H1 (cell line): ENCODE measurements at regions not wholly inside any gene's neighbourhood (a gene's known extent, or its start where the extent isn't known, plus 50 kb on each side); places are given as distances from the start of the nearest gene placed in this dataset.

Experiments
- CTCF ChIA-PET: fragments of 300-600 bp; sonication (Branson Sonifier 250); formaldehyde crosslinking; loops from one replicate; lab custom pipeline; 2021; ENCODE audit not compliant: partially characterized antibody; lab: Charles Lee
- POLR2A ChIA-PET: fragments of 300-600 bp; sonication (Branson Sonifier 250); formaldehyde crosslinking; loops from one replicate; lab custom pipeline; 2021; ENCODE audit warnings: inconsistent platforms; ENCODE audit not compliant: partially characterized antibody; lab: Charles Lee
- DNase-seq, 2 experiments: peaks; one replicate each; pipeline versions ENCODE4 v3.0.0 to v3.0.0-alpha.2; 2010 to 2022; ENCODE audit warnings: low spot score in 2 of 2, low read depth in 1 of 2, mixed read lengths in 1 of 2
- FAIRE-seq: peaks from 2 replicates; lab custom pipeline; 2011; peaks lifted over from hg19 to GRCh38; lab: Jason Lieb, UNC
- H2AFZ ChIP-seq: 2 replicates; pipeline ENCODE4 v1.8.1; 2012; ENCODE audit warnings: low read length, inconsistent platforms
- H2AK5ac ChIP-seq: 2 replicates; pipeline ENCODE4 v1.6.1; 2013; ENCODE audit warnings: low read depth, low read length
- H2BK120ac ChIP-seq: replicated peaks from 2 replicates; pipeline ENCODE3; 2013; ENCODE audit warnings: low read depth, low read length, inconsistent platforms
- H2BK12ac ChIP-seq: 2 replicates; pipeline ENCODE4 v1.6.1; 2013; ENCODE audit warnings: low read depth, low read length
- H2BK15ac ChIP-seq: 2 replicates; pipeline ENCODE4 v1.6.1; 2013; ENCODE audit warnings: low read length
- H2BK20ac ChIP-seq: 2 replicates; pipeline ENCODE4 v1.6.1; 2013; ENCODE audit warnings: low read length
- H2BK5ac ChIP-seq: 2 replicates; pipeline ENCODE4 v1.6.1; 2013; ENCODE audit warnings: low read depth, low read length
- H3K14ac ChIP-seq: 2 replicates; pipeline ENCODE4 v1.6.1; 2013; ENCODE audit warnings: inconsistent platforms; ENCODE audit not compliant: insufficient read length
- H3K18ac ChIP-seq: 2 replicates; pipeline ENCODE4 v1.6.1; 2013; ENCODE audit warnings: low read length; ENCODE audit errors: extremely low read depth
- H3K23ac ChIP-seq: 2 replicates; pipeline ENCODE4 v1.6.1; 2013; ENCODE audit warnings: inconsistent platforms; ENCODE audit not compliant: insufficient read length
- H3K23me2 ChIP-seq: 2 replicates; pipeline ENCODE4 v1.6.1; 2013; ENCODE audit warnings: low read depth, low read length
- H3K27ac ChIP-seq: 2 replicates; pipeline ENCODE4 v1.6.1; 2011; ENCODE audit warnings: low read depth, low read length, inconsistent platforms
- H3K27me3 ChIP-seq, 4 experiments: replicated peaks in 1 of 4; 1 replicate in 1 of 4; 2 replicates in 3 of 4; pipeline versions ENCODE4 v1.6.1 to v1.8.1; 2011 to 2013; ENCODE audit warnings: low read length in 3 of 4, mild to moderate bottlenecking in 3 of 4, inconsistent platforms in 2 of 4, mixed read lengths in 2 of 4, moderate library complexity in 1 of 4; ENCODE audit not compliant: control insufficient read depth in 3 of 4, insufficient read depth in 3 of 4; ENCODE audit errors: extremely low read depth in 1 of 4
- H3K36me3 ChIP-seq, 4 experiments: 2 replicates each; pipeline versions ENCODE4 v1.6.1 to v1.8.1; 2011 to 2013; ENCODE audit warnings: mild to moderate bottlenecking in 4 of 4, low read length in 3 of 4, moderate library complexity in 2 of 4, control low read depth in 1 of 4, inconsistent platforms in 1 of 4; ENCODE audit not compliant: insufficient read depth in 4 of 4, control insufficient read depth in 2 of 4
- H3K4ac ChIP-seq: replicated peaks from 2 replicates; pipeline ENCODE3; 2013; ENCODE audit warnings: low read length, low read depth, mixed read lengths, inconsistent platforms; ENCODE audit not compliant: insufficient read length
- H3K4me1 ChIP-seq, 4 experiments: replicated peaks in 1 of 4; 1 replicate in 1 of 4; 2 replicates in 3 of 4; pipeline versions ENCODE4 v1.6.1 to v1.8.1; 2011 to 2013; ENCODE audit warnings: low read length in 3 of 4, inconsistent platforms in 2 of 4, mixed read lengths in 1 of 4; ENCODE audit not compliant: insufficient read depth in 4 of 4, control insufficient read depth in 3 of 4
- H3K4me2 ChIP-seq, 2 experiments: 2 replicates each; pipeline versions ENCODE4 v1.6.1 to v1.8.1; 2011 to 2013; ENCODE audit warnings: low read depth in 2 of 2, low read length in 2 of 2, control low read depth in 1 of 2, inconsistent platforms in 1 of 2, mild to moderate bottlenecking in 1 of 2; ENCODE audit not compliant: insufficient read depth in 1 of 2
- H3K4me3 ChIP-seq, 4 experiments: fragments of 200-600, 300-600 bp in 1 of 4; sonication (generic), shearing (Covaris generic), sonication (Bioruptor Twin) in 1 of 4; 2 replicates each; pipeline versions ENCODE4 v1.5.1 to v1.8.1; 2011 to 2016; ENCODE audit warnings: low read length in 4 of 4, low read depth in 3 of 4, control low read depth in 2 of 4, inconsistent platforms in 2 of 4, mild to moderate bottlenecking in 2 of 4, mixed read lengths in 1 of 4, moderate library complexity in 1 of 4; ENCODE audit not compliant: insufficient read depth in 2 of 4; ENCODE audit errors: extremely low read depth in 1 of 4
- H3K56ac ChIP-seq: replicated peaks from 2 replicates; pipeline ENCODE3; 2013; ENCODE audit warnings: low read depth, mild to moderate bottlenecking, mixed read lengths, low read length, inconsistent platforms; ENCODE audit not compliant: insufficient read length
- H3K79me1 ChIP-seq: 2 replicates; pipeline ENCODE4 v1.6.1; 2013; ENCODE audit warnings: low read depth, low read length, control low read depth
- H3K79me2 ChIP-seq, 2 experiments: 2 replicates each; pipeline versions ENCODE4 v1.6.1 to v1.8.1; 2012 to 2013; ENCODE audit warnings: low read length in 2 of 2, mild to moderate bottlenecking in 2 of 2, inconsistent platforms in 1 of 2; ENCODE audit not compliant: insufficient read depth in 2 of 2, control insufficient read depth in 1 of 2
- H3K9ac ChIP-seq, 4 experiments: replicated peaks in 1 of 4; 1 replicate in 1 of 4; 2 replicates in 3 of 4; pipeline versions ENCODE4 v1.6.1 to v1.8.1; 2011 to 2013; ENCODE audit warnings: low read depth in 3 of 4, low read length in 3 of 4, control low read depth in 2 of 4, mild to moderate bottlenecking in 2 of 4, moderate library complexity in 2 of 4, inconsistent platforms in 1 of 4; ENCODE audit errors: extremely low read depth in 1 of 4
- H3K9me3 ChIP-seq, 2 experiments: 2 replicates each; pipeline versions ENCODE4 v1.6.1 to v1.8.1; 2012 to 2013; ENCODE audit warnings: mild to moderate bottlenecking in 2 of 2, moderate library complexity in 2 of 2, control low read depth in 1 of 2, inconsistent platforms in 1 of 2, low read depth in 1 of 2, low read length in 1 of 2, mixed read lengths in 1 of 2; ENCODE audit not compliant: insufficient read depth in 2 of 2
- H4K20me1 ChIP-seq, 2 experiments: replicated peaks in 1 of 2; 2 replicates each; pipeline versions ENCODE3 to v1.8.1; 2011 to 2013; ENCODE audit warnings: inconsistent platforms in 2 of 2, low read length in 2 of 2, mild to moderate bottlenecking in 1 of 2; ENCODE audit not compliant: insufficient read depth in 2 of 2, control insufficient read depth in 1 of 2
- H4K5ac ChIP-seq: 2 replicates; pipeline ENCODE4 v1.6.1; 2013; ENCODE audit warnings: low read length, low read depth, mixed read lengths, inconsistent platforms; ENCODE audit not compliant: insufficient read length
- H4K8ac ChIP-seq: 2 replicates; pipeline ENCODE4 v1.8.0; 2013; ENCODE audit warnings: mild to moderate bottlenecking, moderate library complexity, low read length, inconsistent platforms; ENCODE audit not compliant: insufficient read depth; ENCODE audit errors: extremely low read depth
- H4K91ac ChIP-seq: replicated peaks from 2 replicates; pipeline ENCODE3; 2013; ENCODE audit warnings: low read length, mixed read lengths, inconsistent platforms; ENCODE audit not compliant: insufficient read length
- BCL11A ChIP-seq, 2 experiments: IDR thresholded peaks; one replicate each; pipeline ENCODE4 v1.6.1; 2011; ENCODE audit warnings: low read depth in 2 of 2, low read length in 2 of 2, mild to moderate bottlenecking in 2 of 2
- HDAC2 ChIP-seq, 2 experiments: fragments of 300-600 bp in 1 of 2; sonication (generic) in 1 of 2; IDR thresholded peaks; 2 replicates each; pipeline ENCODE4 v1.6.1; 2011 to 2012; ENCODE audit warnings: low read depth in 2 of 2, low read length in 2 of 2, mild to moderate bottlenecking in 2 of 2, moderate library complexity in 2 of 2, borderline replicate concordance in 1 of 2, inconsistent platforms in 1 of 2
- TAF1 ChIP-seq: IDR thresholded peaks from 2 replicates; pipeline ENCODE4 v1.6.1; 2011; ENCODE audit warnings: mild to moderate bottlenecking, low read depth, low read length

- no peak overlapping the region for H3K4me3 ChIP-seq
- ChIA-PET CTCF (interaction anchor here (2.7 kb wide), 1 partner anchor 12 kb away, joined by 14 read pairs; no protein-coding TSS in a partner anchor), POLR2A (no interaction called here)
- H3K9ac ChIP-seq, result no peak overlapping the region
- H2BK5ac ChIP-seq, result no peak overlapping the region
- no peaks in the 10 kb centered on the region for H3K36me3 ChIP-seq
- no peak for DNase-seq
- no peak overlapping the region for H3K27ac ChIP-seq
- no peak overlapping the region for H4K91ac ChIP-seq
- no peak overlapping the region for H2AK5ac ChIP-seq
- no peak overlapping the region for H2BK12ac ChIP-seq
- H3K79me2 ChIP-seq, result no peaks in the 10 kb centered on the region
- TF ChIP-seq BCL11A (IDR thresholded peaks at IDR 0.05; ENCODE audit: low read depth in 2 of 2, low read length in 2 of 2) (no peak), HDAC2 (IDR thresholded peaks at IDR 0.05; ENCODE audit: borderline replicate concordance in 1 of 2, low read depth in 2 of 2, low read length in 2 of 2) (no peak), TAF1 (no peak)
- no peak overlapping the region for H3K14ac ChIP-seq
- no peaks in the 10 kb centered on the region for H3K9me3 ChIP-seq
- no peaks in the 10 kb centered on the region; a peak in 2 of 7 replicates for H3K4me1 ChIP-seq
- H3K56ac ChIP-seq, result no peak overlapping the region
- no peak overlapping the region for H3K18ac ChIP-seq
- H2BK15ac ChIP-seq, result no peak overlapping the region
- H3K23me2 ChIP-seq, result no peaks in the 10 kb centered on the region
- no peak overlapping the region for H2BK120ac ChIP-seq
- no peak for FAIRE-seq
- H3K4me2 ChIP-seq, result no peak overlapping the region
- no peak overlapping the region for H2AFZ ChIP-seq
- H4K20me1 ChIP-seq, result no peaks in the 10 kb centered on the region
- H3K23ac ChIP-seq, result no peak overlapping the region
- H2BK20ac ChIP-seq, result no peak overlapping the region
- H4K8ac ChIP-seq, result no peak overlapping the region
- H3K79me1 ChIP-seq, result no peaks in the 10 kb centered on the region
- no peaks in the 10 kb centered on the region for H3K27me3 ChIP-seq
- H4K5ac ChIP-seq, result no peak overlapping the region
- no peak overlapping the region for H3K4ac ChIP-seq
Measured at GRCh38 chr21:27225151-27225550, 258.3 kb upstream of the ADAMTS5 start.
